Muscle of back (tissue), 3 donors: ENCODE measurements at regions not wholly inside any gene's neighbourhood (a gene's known extent, or its start where the extent isn't known, plus 50 kb on each side); places are given as distances from the start of the nearest gene placed in this dataset.

Source experiments
- DNase-seq, 3 donors: peaks; one replicate each; pipeline versions ENCODE4 v3.0.0 to v3.0.0-alpha.2; 2013

GRCh38 chr12:67909091-67909531, 80.1 kb upstream of the IFNG-AS1 start:
- DNase-seq, result peak in 1 of 3 donors; percentile 78

GRCh38 chr12:67909681-67910080, 79.6 kb upstream of the IFNG-AS1 start:
- no peak for DNase-seq

GRCh38 chr12:67910360-67911274, 78.6 kb upstream of the IFNG-AS1 start:
- peak; percentile 48 to 97 (median 51) for DNase-seq

GRCh38 chr12:67911275-67911600, 78.0 kb upstream of the IFNG-AS1 start:
- DNase-seq, result peak in 2 of 3 donors; percentile 36 to 39

- DNase-seq, result no peak
Observed at GRCh38 chr12:67911789-67912188, 77.5 kb upstream of the IFNG-AS1 start.

- no peak for DNase-seq
Observed at GRCh38 chr12:67915335-67915851, 73.9 kb upstream of the IFNG-AS1 start.

GRCh38 chr12:67916266-67916970, 72.8 kb upstream of the IFNG-AS1 start:
- no peak for DNase-seq

GRCh38 chr12:67917811-67918210, 71.4 kb upstream of the IFNG-AS1 start:
- DNase-seq, result no peak

GRCh38 chr12:67918441-67918840, 70.8 kb upstream of the IFNG-AS1 start:
- DNase-seq, result no peak

- DNase-seq, result no peak
Observed at GRCh38 chr12:67919406-67919805, 69.8 kb upstream of the IFNG-AS1 start.

GRCh38 chr12:67920413-67920812, 68.8 kb upstream of the IFNG-AS1 start:
- DNase-seq, result no peak

GRCh38 chr12:67921286-67921685, 68.0 kb upstream of the IFNG-AS1 start:
- no peak for DNase-seq

- DNase-seq, result no peak
Observed at GRCh38 chr12:67922245-67922644, 67.0 kb upstream of the IFNG-AS1 start.

GRCh38 chr12:67925077-67925476, 64.2 kb upstream of the IFNG-AS1 start:
- DNase-seq, result no peak

- no peak for DNase-seq
Observed at GRCh38 chr12:67925552-67925951, 63.7 kb upstream of the IFNG-AS1 start.

GRCh38 chr12:67926063-67926462, 63.2 kb upstream of the IFNG-AS1 start:
- DNase-seq, result no peak

GRCh38 chr12:67927324-67927723, 61.9 kb upstream of the IFNG-AS1 start:
- no peak for DNase-seq

- DNase-seq, result no peak
Observed at GRCh38 chr12:67927815-67928214, 61.4 kb upstream of the IFNG-AS1 start.

GRCh38 chr12:67928621-67929383, 60.4 kb upstream of the IFNG-AS1 start:
- peak in 2 of 3 donors; percentile 52 to 59 for DNase-seq

- no peak for DNase-seq
Observed at GRCh38 chr12:67929384-67929772, 59.9 kb upstream of the IFNG-AS1 start.

GRCh38 chr12:67937822-67938221, 51.4 kb upstream of the IFNG-AS1 start:
- DNase-seq, result no peak
